Neural cell (in vitro differentiated cells): ENCODE measurements at regions not wholly inside any gene's neighbourhood (a gene's known extent, or its start where the extent isn't known, plus 50 kb on each side); places are given as distances from the start of the nearest gene placed in this dataset.
A peak's percentile ranks its signal among the peaks of the same experiment; 100 is the strongest.

Experiments
- H2AFZ ChIP-seq: fragments of 200-600, 300-800 bp; sonication (generic), shearing (Covaris generic); 2 replicates; pipeline ENCODE4 v1.6.0; 2014; ENCODE audit warnings: low read depth, mild to moderate bottlenecking, antibody characterized with exemption, low read length, moderate library complexity
- H3F3A ChIP-seq: fragments of 200-600 bp; shearing (Covaris generic); 2 replicates; pipeline ENCODE4 v1.6.1; 2016; ENCODE audit warnings: mild to moderate bottlenecking, moderate library complexity, mixed read lengths, antibody characterized with exemption, low read length; ENCODE audit not compliant: insufficient read depth, poor library complexity, severe bottlenecking
- H3K27ac ChIP-seq: fragments of 200-600, 300-800 bp; sonication (generic), shearing (Covaris generic); 2 replicates; pipeline ENCODE4 v1.5.1; 2014; ENCODE audit warnings: mild to moderate bottlenecking, low read length, moderate library complexity
- H3K27me3 ChIP-seq: fragments of 300-800, 200-600 bp; sonication (generic), shearing (Covaris generic); 2 replicates; pipeline ENCODE4 v1.6.0; 2014; ENCODE audit warnings: mild to moderate bottlenecking, low read depth, low read length, moderate library complexity; ENCODE audit not compliant: insufficient read depth
- H3K36me3 ChIP-seq: fragments of 300-800, 200-600 bp; sonication (generic), shearing (Covaris generic); 2 replicates; pipeline ENCODE4 v1.5.1; 2014; ENCODE audit warnings: mild to moderate bottlenecking, antibody characterized with exemption, low read length, moderate library complexity; ENCODE audit not compliant: insufficient read depth
- H3K4me2 ChIP-seq: fragments of 300-800, 200-600 bp; sonication (generic), shearing (Covaris generic); 2 replicates; pipeline ENCODE4 v1.6.0; 2014; ENCODE audit warnings: mild to moderate bottlenecking, low read length
- H3K4me3 ChIP-seq: fragments of 300-800, 200-600 bp; sonication (generic), shearing (Covaris generic); 2 replicates; pipeline ENCODE4 v1.5.1; 2014; ENCODE audit warnings: mild to moderate bottlenecking, low read length, moderate library complexity
- H3K79me2 ChIP-seq: fragments of 200-600 bp; shearing (Covaris generic); replicated peaks from 2 replicates; pipeline ENCODE4 v1.6.0; 2014; ENCODE audit warnings: mild to moderate bottlenecking, low read length, moderate library complexity; ENCODE audit not compliant: insufficient read depth
- H3K9ac ChIP-seq: fragments of 300-800, 200-600 bp; sonication (generic), shearing (Covaris generic); 2 replicates; pipeline ENCODE4 v1.6.1; 2016; ENCODE audit warnings: mild to moderate bottlenecking, low read length, mixed read lengths
- H3K9me2 ChIP-seq: fragments of 200-600 bp; shearing (Covaris generic); 2 replicates; pipeline ENCODE4 v1.6.1; 2016; ENCODE audit warnings: mild to moderate bottlenecking, low read length, mixed read lengths; ENCODE audit not compliant: insufficient read depth
- H3K9me3 ChIP-seq: fragments of 200-600, 300-800 bp; sonication (generic), shearing (Covaris generic); 2 replicates; pipeline ENCODE4 v1.6.1; 2016; ENCODE audit warnings: mild to moderate bottlenecking, mixed run types, low read length, moderate library complexity, mixed read lengths
- H4K20me1 ChIP-seq: fragments of 200-600 bp; shearing (Covaris generic); 2 replicates; pipeline ENCODE4 v1.6.1; 2016; ENCODE audit warnings: mild to moderate bottlenecking, mixed run types; ENCODE audit not compliant: insufficient read depth
- CTCF ChIP-seq: fragments of 450-650 bp; IDR thresholded peaks from 2 replicates; pipeline ENCODE4 v1.5.1; 2014; ENCODE audit warnings: antibody characterized with exemption, mild to moderate bottlenecking, moderate library complexity; ENCODE audit not compliant: poor library complexity, severe bottlenecking
- EP300 ChIP-seq: fragments of 450-650 bp; conservative IDR thresholded peaks from 2 replicates; pipeline ENCODE4 v1.6.1; 2014; ENCODE audit warnings: antibody characterized with exemption, mild to moderate bottlenecking, moderate library complexity; ENCODE audit not compliant: poor library complexity, severe bottlenecking
- EZH2 ChIP-seq: fragments of 200-600, 300-800 bp; shearing (Covaris generic), sonication (generic); IDR thresholded peaks from 2 replicates; pipeline ENCODE4 v1.6.1; 2014; ENCODE audit warnings: antibody characterized with exemption, low read length, borderline replicate concordance, mild to moderate bottlenecking; ENCODE audit not compliant: insufficient read depth, poor library complexity, severe bottlenecking
- MXI1 ChIP-seq: fragments of 450-650 bp; conservative IDR thresholded peaks from 2 replicates; pipeline ENCODE4 v1.6.1; 2014; ENCODE audit warnings: antibody characterized with exemption, mild to moderate bottlenecking; ENCODE audit not compliant: poor library complexity, severe bottlenecking
- POLR2AphosphoS5 ChIP-seq: IDR thresholded peaks from 2 replicates; pipeline ENCODE4 v1.6.1; 2012
- RAD21 ChIP-seq: fragments of 450-650 bp; conservative IDR thresholded peaks from 2 replicates; pipeline ENCODE4 v1.6.1; 2014; ENCODE audit warnings: antibody characterized with exemption, mild to moderate bottlenecking, moderate library complexity
- REST ChIP-seq: IDR thresholded peaks from 2 replicates; pipeline ENCODE4 v1.6.1; 2012; ENCODE audit warnings: borderline replicate concordance
- SMC3 ChIP-seq: fragments of 450-650 bp; conservative IDR thresholded peaks from 2 replicates; pipeline ENCODE4 v1.6.1; 2014; ENCODE audit warnings: antibody characterized with exemption, mild to moderate bottlenecking, moderate library complexity; ENCODE audit not compliant: poor library complexity
- TAF1 ChIP-seq: IDR thresholded peaks from 2 replicates; pipeline ENCODE4 v1.6.1; 2012; ENCODE audit warnings: low read depth

- Histone ChIP-seq H3K4me2 (peak overlapping the region; percentile 13), H4K20me1 (no peaks in the 10 kb centered on the region), H3K9me3 (no peaks in the 10 kb centered on the region), H3K9me2 (no peaks in the 10 kb centered on the region), H3K27me3 (no peaks in the 10 kb centered on the region), H3K36me3 (no peaks in the 10 kb centered on the region), H3K9ac (no peak overlapping the region), H3F3A (no peaks in the 10 kb centered on the region), H3K27ac (no peak overlapping the region), H3K4me3 (no peak overlapping the region), H3K79me2 (no peaks in the 10 kb centered on the region), H2AFZ (no peak overlapping the region)
- TF ChIP-seq TAF1 (no peak), CTCF (no peak), EZH2 (no peak)
Observed at GRCh38 chr4:95957759-95958158, 117.9 kb downstream of the PDHA2 start.

GRCh38 chr4:95959182-95959581 lies 119.3 kb downstream of the PDHA2 start:
- H3K4me3 ChIP-seq: no peak overlapping the region
- H3K27me3 ChIP-seq: no peaks in the 10 kb centered on the region
- no peaks in the 10 kb centered on the region for H3K36me3 ChIP-seq
- H4K20me1 ChIP-seq: no peaks in the 10 kb centered on the region
- TF ChIP-seq SMC3 (no peak), TAF1 (no peak), RAD21 (no peak), EP300 (no peak), REST (no peak), POLR2AphosphoS5 (no peak), CTCF (no peak), EZH2 (no peak), MXI1 (no peak)
- no peak overlapping the region for H3K9ac ChIP-seq
- no peaks in the 10 kb centered on the region for H3K9me3 ChIP-seq
- no peaks in the 10 kb centered on the region for H3K9me2 ChIP-seq
- no peaks in the 10 kb centered on the region for H3K79me2 ChIP-seq
- no peak overlapping the region for H2AFZ ChIP-seq
- H3K4me2 ChIP-seq: no peak overlapping the region
- no peaks in the 10 kb centered on the region for H3F3A ChIP-seq
- H3K27ac ChIP-seq: no peak overlapping the region
